Stomach (tissue), 8 donors: ENCODE measurements at regions not wholly inside any gene's neighbourhood (a gene's known extent, or its start where the extent isn't known, plus 50 kb on each side); places are given as distances from the start of the nearest gene placed in this dataset.

Experiments used
- DNase-seq, 2 donors: peaks; one replicate each; pipeline versions ENCODE4 v3.0.0 to v3.0.0-alpha.2; 2013 to 2019
- H3K27ac ChIP-seq, 5 donors: fragments of 200-600 bp in 4 of 5; sonication (generic) in 4 of 5; one replicate each; pipeline ENCODE4 v1.5.1; 2013 to 2019; ENCODE audit warnings: mild to moderate bottlenecking in 1 of 5, moderate library complexity in 1 of 5
- H3K27me3 ChIP-seq, 3 donors: fragments of 200-600 bp; sonication (generic); one replicate each; pipeline ENCODE4 v1.5.1; 2017 to 2019; ENCODE audit warnings: mixed run types in 1 of 3
- H3K36me3 ChIP-seq, 4 donors: fragments of 200-600 bp; sonication (generic); 1 replicate in 3 of 4; 2 replicates in 1 of 4; pipeline ENCODE4 v1.5.1; 2016 to 2019
- H3K4me1 ChIP-seq, 4 donors: fragments of 200-600 bp; sonication (generic); one replicate each; pipeline ENCODE4 v1.5.1; 2016 to 2019
- H3K4me3 ChIP-seq, 4 donors: fragments of 200-600 bp; sonication (generic) in 3 of 4; one replicate each; pipeline ENCODE4 v1.5.1; 2016 to 2019; ENCODE audit warnings: mild to moderate bottlenecking in 1 of 4
- H3K9me3 ChIP-seq, 4 donors: fragments of 200-600 bp; sonication (generic); one replicate each; pipeline ENCODE4 v1.5.1; 2016 to 2019
- EP300 ChIP-seq: sonication (generic); formaldehyde crosslinking; IDR thresholded peaks from one replicate; pipeline ENCODE4 v1.6.1; 2017; ENCODE audit warnings: antibody characterized with exemption
- POLR2A ChIP-seq, 4 donors: fragments of 450-650 bp; IDR thresholded peaks; one replicate each; pipeline ENCODE4 v1.6.1; 2016; ENCODE audit warnings: antibody characterized with exemption in 4 of 4, control low read depth in 2 of 4, mild to moderate bottlenecking in 1 of 4, moderate library complexity in 1 of 4
- POLR2AphosphoS5 ChIP-seq, 3 donors: sonication (generic); formaldehyde crosslinking; IDR thresholded peaks; one replicate each; pipeline ENCODE4 v1.6.1; 2016; ENCODE audit warnings: antibody characterized with exemption in 3 of 3
- WGBS, 5 donors: extraction: QIAGEN DNeasy Blood & Tissue Kit in 3 of 5; methylation state at CpG; one replicate each; pipeline versions ENCODE4 v1.1.5 to v1.1.7; 2013 to 2018; 5-methylcytosine and 5-hydroxymethylcytosine counted together
- intact Hi-C: fragments of 100-400 bp; cut with DNase I; formaldehyde crosslinking; loops from one replicate; pipeline ENCODE4 v1.15.1; 2023; ENCODE audit warnings: low total_unique reads
- TF ChIP-seq, protein P1 (sequence below), 7 experiments: fragments of 450-650 bp in 4 of 7; fragments of 200-600 bp in 3 of 7; sonication (generic) in 3 of 7; IDR thresholded peaks; one replicate each; pipeline ENCODE4 v1.5.1; 2016 to 2019; ENCODE audit warnings: antibody characterized with exemption in 7 of 7, control low read depth in 2 of 7, mild to moderate bottlenecking in 1 of 7
- donor health status: healthy with polysubstance abuse.
- donor health status: Bipolar disorder and iron deficiency.
- donor health status: healthy.

- intact Hi-C loops: no loop called here
- no peak for TF ChIP-seq POLR2A (IDR thresholded peaks at IDR 0.05)
- no peak for TF ChIP-seq POLR2AphosphoS5 (IDR thresholded peaks at IDR 0.05)
- TF ChIP-seq, protein P1, sequence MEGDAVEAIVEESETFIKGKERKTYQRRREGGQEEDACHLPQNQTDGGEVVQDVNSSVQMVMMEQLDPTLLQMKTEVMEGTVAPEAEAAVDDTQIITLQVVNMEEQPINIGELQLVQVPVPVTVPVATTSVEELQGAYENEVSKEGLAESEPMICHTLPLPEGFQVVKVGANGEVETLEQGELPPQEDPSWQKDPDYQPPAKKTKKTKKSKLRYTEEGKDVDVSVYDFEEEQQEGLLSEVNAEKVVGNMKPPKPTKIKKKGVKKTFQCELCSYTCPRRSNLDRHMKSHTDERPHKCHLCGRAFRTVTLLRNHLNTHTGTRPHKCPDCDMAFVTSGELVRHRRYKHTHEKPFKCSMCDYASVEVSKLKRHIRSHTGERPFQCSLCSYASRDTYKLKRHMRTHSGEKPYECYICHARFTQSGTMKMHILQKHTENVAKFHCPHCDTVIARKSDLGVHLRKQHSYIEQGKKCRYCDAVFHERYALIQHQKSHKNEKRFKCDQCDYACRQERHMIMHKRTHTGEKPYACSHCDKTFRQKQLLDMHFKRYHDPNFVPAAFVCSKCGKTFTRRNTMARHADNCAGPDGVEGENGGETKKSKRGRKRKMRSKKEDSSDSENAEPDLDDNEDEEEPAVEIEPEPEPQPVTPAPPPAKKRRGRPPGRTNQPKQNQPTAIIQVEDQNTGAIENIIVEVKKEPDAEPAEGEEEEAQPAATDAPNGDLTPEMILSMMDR (IDR thresholded peaks at IDR 0.05): no peak
- no peak for TF ChIP-seq EP300
- Histone ChIP-seq H3K9me3 (peaks cover 0 to 42% (median 13%) of the 10 kb centered on the region in 4 donors), H3K27me3 (no peaks in the 10 kb centered on the region), H3K4me3 (no peak overlapping the region), H3K36me3 (no peaks in the 10 kb centered on the region), H3K4me1 (no peaks in the 10 kb centered on the region), H3K27ac (no peak overlapping the region)
- 83 to 100% (median 94%) methylated on average over 3 to 4 of the region's 4 CpGs for WGBS, 5 donors
- no peak for DNase-seq
Measured at GRCh38 chr5:12467799-12468198, 563.6 kb upstream of the CTNND2 start.

GRCh38 chr5:12460493-12461261 lies 556.4 kb upstream of the CTNND2 start:
- WGBS, 5 donors: 50 to 69% (median 65%) methylated on average over 8 of the region's 8 CpGs
- no peaks in the 10 kb centered on the region for H3K36me3 ChIP-seq
- no peak for DNase-seq
- no peaks in the 10 kb centered on the region for H3K27me3 ChIP-seq
- intact Hi-C loops: no loop called here
- H3K9me3 ChIP-seq: peaks cover 0 to 9% (median 0%) of the 10 kb centered on the region in 4 donors
- H3K4me1 ChIP-seq: no peaks in the 10 kb centered on the region
- TF ChIP-seq EP300: no peak
- no peak for TF ChIP-seq POLR2A (IDR thresholded peaks at IDR 0.05)
- TF ChIP-seq, protein P1 (IDR thresholded peaks at IDR 0.05): no peak
- no peak for TF ChIP-seq POLR2AphosphoS5 (IDR thresholded peaks at IDR 0.05)
- H3K4me3 ChIP-seq: no peak overlapping the region
- H3K27ac ChIP-seq: no peak overlapping the region

DNA sequence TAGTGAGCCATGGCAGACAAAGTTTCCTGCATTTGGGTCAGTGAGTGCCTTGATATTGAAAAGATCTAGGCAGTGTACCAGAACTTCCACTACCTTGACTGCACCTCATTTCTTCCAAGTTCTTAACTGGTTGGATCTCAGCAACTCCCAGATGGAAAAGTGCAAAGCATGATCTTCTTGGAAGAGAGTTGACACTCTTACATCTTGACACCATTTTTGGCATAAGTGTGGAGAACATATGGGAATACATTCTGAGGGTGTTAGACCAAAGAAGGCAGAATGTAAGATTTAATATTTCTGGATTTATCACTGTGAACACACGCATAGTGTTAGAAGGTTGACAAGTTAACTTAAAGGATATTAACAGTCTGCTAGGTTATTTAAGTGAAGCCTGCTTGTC lies 555.1 kb upstream of the CTNND2 start:
- H3K36me3 ChIP-seq: no peaks in the 10 kb centered on the region
- peaks cover 0 to 9% (median 0%) of the 10 kb centered on the region in 4 donors for H3K9me3 ChIP-seq
- no peak overlapping the region for H3K4me3 ChIP-seq
- H3K27ac ChIP-seq: no peak overlapping the region
- no peak for DNase-seq
- WGBS, 5 donors: 83 to 98% (median 93%) methylated on average over 1 of the region's 1 CpG
- intact Hi-C loops: no loop called here
- TF ChIP-seq POLR2AphosphoS5 (IDR thresholded peaks at IDR 0.05) (no peak), EP300 (no peak), POLR2A (IDR thresholded peaks at IDR 0.05) (no peak)
- TF ChIP-seq, protein P1 (IDR thresholded peaks at IDR 0.05): no peak
- no peaks in the 10 kb centered on the region for H3K4me1 ChIP-seq
- H3K27me3 ChIP-seq: no peaks in the 10 kb centered on the region

- WGBS, 5 donors: 80 to 94% (median 83%) methylated on average over 2 of the region's 2 CpGs
- Histone ChIP-seq H3K4me1 (no peaks in the 10 kb centered on the region), H3K9me3 (peaks cover 0 to 7% (median 0%) of the 10 kb centered on the region in 4 donors), H3K36me3 (no peaks in the 10 kb centered on the region), H3K4me3 (no peak overlapping the region), H3K27ac (no peak overlapping the region), H3K27me3 (no peaks in the 10 kb centered on the region)
- intact Hi-C loops: no loop called here
- no peak for DNase-seq
- TF ChIP-seq, protein P1 (IDR thresholded peaks at IDR 0.05): no peak
Measured at GRCh38 chr5:12419075-12419474, 514.8 kb upstream of the CTNND2 start.
